ENCODE measurements at regions not wholly inside any gene's neighbourhood (a gene's known extent, or its start where the extent isn't known, plus 50 kb on each side); places are given as distances from the start of the nearest gene placed in this dataset.

DNA sequence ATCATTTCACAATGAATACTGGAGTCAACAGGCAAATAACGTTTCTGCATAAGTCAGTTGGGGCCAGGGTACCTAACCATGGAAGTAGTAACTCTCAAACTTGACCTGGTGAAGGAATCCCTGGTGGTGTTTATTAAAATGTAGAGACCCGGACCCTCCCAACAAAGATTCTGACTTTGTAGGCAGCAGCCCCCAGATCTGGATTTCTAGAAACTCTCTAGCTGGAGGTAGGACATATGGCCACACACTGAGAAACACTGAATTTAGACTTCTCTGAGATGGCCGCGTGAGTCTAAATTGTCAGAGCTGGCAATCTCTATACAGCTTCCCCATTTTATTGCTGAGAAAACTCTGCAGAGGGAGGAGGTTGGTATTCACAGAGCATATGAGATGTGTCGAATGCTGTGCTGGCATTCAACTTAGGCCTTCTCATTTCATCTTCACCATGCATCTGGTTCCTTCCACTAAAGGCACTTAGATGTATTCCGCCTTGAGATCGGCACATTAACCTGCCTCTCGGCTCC, 278.1 kb downstream of the CYRIA start:
- TF ChIP-seq, protein P1, sequence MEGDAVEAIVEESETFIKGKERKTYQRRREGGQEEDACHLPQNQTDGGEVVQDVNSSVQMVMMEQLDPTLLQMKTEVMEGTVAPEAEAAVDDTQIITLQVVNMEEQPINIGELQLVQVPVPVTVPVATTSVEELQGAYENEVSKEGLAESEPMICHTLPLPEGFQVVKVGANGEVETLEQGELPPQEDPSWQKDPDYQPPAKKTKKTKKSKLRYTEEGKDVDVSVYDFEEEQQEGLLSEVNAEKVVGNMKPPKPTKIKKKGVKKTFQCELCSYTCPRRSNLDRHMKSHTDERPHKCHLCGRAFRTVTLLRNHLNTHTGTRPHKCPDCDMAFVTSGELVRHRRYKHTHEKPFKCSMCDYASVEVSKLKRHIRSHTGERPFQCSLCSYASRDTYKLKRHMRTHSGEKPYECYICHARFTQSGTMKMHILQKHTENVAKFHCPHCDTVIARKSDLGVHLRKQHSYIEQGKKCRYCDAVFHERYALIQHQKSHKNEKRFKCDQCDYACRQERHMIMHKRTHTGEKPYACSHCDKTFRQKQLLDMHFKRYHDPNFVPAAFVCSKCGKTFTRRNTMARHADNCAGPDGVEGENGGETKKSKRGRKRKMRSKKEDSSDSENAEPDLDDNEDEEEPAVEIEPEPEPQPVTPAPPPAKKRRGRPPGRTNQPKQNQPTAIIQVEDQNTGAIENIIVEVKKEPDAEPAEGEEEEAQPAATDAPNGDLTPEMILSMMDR (IDR thresholded peaks at IDR 0.05; ENCODE audit: low read depth, low read length) = no peak
- TF ChIP-seq POLR2A (IDR thresholded peaks at IDR 0.05; ENCODE audit: extremely low read depth, insufficient read length) = no peak

Measured in NB4 (cell line).